AML-193 (cell line): ENCODE measurements at regions not wholly inside any gene's neighbourhood (a gene's known extent, or its start where the extent isn't known, plus 50 kb on each side); places are given as distances from the start of the nearest gene placed in this dataset.
"Not testable (repeated sequence)": the region's sequence is repeated elsewhere in the genome, so short reads cannot be mapped to it uniquely, and the experiment has no call there.

Experiments
- DNase-seq, 2 experiments: peaks; one replicate each; lab custom pipeline; 2025; lab: John Stamatoyannopoulos, UW

DNA sequence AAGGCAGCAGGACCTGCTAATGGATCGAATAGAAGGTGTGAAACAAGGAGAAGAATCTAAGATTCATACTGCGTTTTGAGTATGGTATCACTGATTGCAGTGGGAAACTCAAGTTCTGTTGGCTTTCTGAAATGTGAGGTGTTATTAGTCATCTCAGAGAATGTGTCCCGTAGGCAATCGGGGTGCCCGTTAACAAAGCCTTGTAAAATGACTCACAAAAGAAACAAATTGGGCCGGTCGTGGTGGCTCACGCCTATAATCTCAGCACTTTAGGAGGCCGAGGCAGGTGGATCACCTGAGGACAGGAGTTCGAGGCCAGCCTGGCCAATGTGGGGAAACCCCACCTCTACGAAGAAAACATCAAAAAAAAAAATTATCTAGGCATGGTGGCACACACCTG lies 118.2 kb upstream of the C7orf33 start:
- no peak for DNase-seq

DNA sequence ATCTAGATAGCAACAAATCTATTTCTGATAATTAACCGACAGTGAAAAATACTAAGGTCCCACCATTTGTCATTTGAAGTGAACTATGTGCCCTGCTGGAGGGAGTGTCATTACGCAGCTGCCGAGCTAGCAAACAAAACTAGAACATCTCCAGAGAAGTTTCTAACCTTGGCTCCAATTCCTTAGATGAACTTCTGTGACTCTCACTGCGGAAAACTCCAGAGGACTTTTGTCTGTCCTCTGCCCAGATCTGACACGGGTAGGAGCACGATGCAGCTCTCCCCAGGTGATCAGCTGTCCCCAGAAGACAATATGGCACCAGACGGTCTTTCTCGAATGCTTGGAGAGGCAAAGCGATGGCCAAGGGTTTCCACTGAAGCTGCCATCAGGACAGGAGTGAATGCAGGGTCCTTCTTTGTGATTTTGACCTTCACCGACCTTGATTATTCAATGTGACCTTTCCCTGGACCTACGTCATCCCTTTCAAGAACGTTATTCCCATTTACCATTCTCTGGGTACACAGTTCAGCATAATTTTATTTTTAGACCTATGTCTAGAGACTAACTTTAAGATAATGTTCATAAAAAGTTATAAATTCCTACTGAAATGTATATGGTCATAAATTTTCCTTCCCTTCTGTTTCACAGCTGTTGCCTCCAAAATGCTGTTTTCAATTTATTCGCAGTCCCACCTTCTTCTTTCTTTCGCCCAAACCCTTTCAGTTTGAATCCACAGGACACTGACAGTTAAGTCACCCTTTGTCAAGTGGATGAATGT lies 116.7 kb upstream of the C7orf33 start:
- DNase-seq: no peak

DNA sequence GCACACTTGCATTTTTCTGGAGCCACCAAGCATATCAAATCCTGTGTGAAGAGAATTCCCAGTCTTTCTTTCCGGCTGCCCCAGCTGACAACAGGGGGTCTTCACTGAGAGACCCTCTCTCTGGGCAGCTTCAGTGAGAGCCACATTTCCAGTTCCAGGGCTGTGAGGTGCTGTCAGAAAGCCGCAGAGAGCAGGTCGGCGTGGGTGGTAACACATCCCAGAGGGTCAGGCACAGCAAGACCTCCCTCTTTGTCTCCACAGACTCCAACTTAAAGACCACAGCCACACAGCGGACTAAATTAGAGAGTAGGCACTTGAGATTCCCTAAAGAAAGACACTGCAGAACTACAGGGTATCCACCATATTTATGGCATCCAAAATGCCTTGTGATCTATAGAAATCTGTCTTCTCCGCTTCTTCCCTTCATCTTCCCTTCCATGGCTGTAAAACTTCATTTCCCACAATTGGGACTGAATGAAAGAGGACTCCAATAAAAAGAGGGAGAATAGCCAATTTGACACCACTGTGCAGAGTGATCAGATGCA lies 116.0 kb upstream of the C7orf33 start:
- DNase-seq: no peak

DNA sequence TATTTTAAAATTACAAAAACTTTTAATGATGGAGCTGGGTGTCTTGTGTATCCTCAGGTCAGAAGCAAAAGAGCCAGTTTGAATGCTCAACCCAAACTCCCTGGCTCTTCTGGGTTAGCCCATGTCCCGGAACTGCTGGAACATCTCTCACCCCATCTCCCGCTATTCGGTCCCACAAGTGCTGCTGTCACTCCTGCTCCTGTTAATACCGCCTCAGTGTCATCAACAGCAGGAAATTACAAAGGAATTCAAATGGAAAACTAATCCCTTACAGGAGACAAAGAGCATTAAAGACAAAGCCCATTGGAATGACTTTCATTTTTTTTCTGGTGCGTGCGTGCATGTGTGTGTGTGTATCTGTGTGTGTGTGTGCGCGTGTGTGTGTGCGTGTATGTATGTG lies 112.0 kb upstream of the C7orf33 start:
- no peak for DNase-seq

DNA sequence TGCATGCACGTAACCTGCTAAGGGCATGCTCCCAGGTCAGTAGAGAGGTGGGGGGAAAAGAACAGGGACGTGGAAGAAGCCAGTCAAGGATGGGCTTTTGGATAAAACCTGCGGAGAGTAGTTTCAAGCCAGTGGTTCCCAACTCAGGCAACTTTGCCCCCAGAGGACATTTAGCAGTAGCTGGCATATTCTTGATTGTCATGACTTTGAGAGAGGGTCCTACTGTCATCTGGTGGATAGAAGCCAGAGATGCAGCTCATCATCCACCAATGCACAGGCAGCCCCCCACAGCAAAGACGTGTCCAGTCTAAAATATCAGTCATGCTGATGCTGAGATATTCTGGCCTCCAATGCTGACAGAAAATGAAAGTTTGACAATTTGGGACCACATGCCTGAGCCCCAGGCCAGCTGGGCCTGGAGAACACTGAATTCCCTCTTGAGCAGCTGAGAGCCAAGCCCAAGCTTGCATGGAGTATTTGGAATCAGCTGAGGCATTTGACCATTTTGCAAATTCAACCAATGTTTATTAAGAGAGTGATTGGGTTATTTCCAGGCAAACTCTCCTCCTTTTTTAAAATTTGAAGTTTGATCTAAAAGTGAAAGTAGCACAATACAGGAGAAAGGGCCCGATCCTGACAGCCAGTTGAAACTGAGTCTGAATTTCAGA lies 110.0 kb upstream of the C7orf33 start:
- DNase-seq: no peak

DNA sequence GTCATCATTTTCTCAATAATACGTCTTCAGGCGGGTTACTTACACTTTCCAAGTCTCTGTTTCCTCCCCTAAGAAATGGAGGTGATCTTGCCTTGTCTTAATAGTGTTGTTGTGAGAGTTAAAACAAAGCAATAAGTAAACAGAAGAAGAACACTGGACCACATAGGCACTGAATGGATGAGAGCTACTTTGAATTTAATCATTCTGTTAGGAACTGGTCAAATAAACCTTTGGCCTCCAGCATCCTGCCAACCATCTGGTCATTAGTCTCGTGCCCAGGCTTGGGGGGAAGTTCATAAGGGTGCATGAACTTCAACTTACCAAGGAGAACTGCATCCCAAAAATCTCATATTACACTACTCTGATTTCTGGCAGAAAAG lies 109.4 kb upstream of the C7orf33 start:
- no peak for DNase-seq

DNA sequence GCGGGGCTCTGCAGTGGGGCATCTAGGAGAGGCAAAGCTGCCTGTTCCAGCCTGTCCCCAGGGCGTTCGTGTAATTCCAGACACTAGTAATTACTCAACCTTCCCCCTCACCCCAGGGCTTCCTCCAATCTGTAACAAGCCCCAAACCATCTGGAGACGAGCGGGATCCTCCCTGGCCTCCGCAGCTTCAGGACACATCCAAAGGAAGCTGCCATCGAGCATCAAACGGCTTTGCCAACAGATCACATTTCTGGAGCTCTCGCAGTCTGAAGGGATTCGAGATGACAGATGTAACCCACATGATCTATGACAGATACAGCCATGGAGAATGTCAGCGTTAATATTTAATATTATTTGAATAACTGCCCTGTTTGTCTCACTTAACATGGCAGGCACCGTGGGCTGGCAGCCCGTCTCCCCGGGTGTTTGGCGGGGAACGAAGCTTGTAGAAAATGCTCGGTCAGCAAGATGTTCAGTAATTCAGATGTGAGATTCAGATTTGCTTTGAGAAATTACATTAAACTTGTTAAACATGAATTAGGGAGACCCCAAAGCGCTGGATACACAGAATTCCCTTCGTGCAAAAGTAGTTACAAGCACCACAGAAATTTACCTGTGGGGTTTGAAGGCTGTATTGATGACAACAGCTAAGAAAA lies 108.5 kb upstream of the C7orf33 start:
- DNase-seq: no peak

DNA sequence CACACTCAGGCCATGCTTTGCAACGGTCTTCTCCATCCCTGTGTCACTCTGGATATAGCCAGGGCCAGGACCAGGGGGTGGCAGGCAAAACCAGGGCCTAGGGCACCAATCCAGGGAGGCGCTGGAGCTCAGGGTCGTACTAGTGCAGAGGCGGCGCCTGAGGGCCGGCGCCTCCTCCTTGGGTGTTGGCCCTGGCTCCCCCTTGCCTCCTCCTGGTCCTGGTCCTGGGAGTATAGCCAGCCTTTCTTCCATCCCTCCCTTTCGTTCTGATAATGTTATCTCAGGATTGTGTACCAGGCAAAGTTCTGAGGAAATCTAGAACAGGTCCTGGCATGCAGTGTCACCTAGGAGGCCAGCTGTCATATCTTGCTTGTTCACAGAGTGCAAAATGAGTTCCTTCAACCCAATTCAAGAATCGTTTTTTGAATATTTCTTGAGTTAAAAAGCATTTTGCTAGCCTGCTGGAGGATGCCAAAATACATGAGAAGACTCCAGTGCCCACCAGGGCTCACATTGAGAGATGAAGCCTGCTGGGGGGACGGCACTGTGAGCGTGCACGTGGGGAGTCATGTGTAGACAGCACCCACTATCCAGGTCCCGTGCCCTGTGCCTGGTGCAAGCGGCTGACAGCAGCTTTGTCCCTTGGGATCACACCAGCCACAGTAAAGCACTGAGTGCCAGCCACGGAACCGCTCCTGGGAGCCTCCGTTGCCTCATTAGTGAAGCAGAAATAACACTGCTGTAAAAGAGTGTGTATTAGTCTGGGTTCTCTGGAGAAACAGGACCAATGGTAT lies 106.9 kb upstream of the C7orf33 start:
- DNase-seq: no peak

DNA sequence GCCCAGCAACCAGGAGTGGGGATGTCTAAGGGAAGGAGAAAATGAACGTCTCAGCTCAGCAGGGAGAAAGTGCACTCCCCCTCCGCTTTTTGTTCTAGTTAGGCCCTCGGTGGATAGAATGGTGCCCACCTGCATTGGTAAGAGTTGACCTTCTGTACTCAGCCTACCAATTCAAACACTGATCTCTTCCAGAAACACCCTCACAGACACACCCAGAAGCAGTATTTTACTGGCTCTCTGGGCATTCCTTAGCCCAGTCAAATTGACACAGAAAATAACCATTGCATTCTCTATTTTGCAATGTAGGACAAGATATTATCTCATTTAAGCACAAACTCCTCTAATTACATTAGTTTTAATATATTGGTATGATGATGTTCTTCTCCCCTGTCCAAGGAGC lies 106.1 kb upstream of the C7orf33 start:
- no peak for DNase-seq

DNA sequence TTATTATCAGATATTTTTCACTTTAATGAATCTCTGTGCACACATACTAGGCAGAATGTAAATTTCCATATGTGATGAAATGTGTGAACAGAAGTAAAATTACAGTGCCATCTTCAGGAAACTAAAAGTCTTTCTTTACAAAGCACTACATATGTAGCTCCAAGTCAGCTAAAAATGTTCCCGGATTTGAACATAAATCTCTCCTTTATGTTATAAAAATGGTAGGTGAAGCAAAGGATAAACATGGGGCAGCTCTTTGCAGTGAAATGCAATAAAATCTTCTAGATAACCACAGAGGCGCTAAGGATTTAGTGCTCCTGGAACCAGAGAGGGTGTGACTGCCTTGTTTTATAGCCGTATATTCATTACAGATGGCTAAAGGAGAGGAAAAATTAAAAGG lies 104.9 kb upstream of the C7orf33 start:
- no peak for DNase-seq

DNA sequence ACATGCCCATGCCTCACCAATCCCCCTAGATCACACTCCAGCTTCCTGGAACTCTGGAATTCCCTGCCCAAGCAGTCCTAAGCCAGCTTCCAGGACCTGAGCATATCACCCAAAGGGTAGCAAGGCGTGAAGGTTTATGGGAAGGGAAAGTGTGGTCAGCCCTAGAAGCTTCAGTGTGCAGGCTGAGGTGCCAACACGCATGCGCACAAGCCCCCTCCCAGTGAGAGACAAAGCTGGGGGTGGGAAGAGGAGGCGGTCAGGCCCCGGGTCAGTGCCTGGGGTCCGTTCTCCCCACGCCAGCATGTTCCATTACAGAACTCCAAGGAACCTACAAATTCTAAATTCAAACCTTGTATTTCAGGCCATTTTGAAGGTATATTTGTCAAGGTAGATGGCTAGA lies 103.6 kb upstream of the C7orf33 start:
- DNase-seq: no peak

DNA sequence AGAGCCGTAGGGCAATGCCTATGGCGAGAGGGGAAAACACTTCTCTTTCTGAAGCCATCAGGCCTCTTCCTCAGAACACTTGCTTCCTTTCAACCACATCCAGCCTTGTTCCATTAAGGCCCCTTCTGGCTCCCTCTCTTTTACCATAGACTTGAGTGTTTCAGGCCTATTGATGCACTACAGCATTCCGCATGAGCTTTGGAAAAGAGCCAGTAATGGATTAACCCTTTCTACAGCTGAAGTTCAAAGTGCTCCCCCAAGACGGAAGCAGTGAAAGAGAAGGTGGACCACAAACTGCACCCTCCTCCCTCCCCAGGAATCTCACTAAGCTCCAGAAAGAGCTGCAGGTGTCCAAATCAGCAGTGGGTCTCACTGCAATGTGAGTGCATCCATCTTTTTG lies 102.7 kb upstream of the C7orf33 start:
- DNase-seq: no peak

DNA sequence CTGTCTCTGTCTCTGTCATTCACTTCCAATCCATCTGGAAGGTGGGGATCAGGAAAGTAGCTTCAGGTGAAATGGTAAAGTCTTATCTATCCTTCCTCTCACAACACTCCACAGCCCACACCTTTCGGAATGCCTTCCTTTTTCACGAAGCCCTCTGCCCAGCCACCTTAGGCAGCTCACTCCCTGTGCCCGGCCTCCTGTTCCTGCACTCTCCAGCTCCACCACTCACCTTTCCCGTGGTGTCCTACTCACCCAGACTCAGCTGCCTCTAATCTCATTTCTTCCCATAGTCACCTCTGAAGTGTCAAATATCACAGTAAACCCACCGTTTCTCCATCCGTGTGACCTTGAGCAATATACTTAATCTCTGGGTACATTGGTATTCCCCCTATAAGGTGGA lies 100.9 kb upstream of the C7orf33 start:
- DNase-seq: no peak

DNA sequence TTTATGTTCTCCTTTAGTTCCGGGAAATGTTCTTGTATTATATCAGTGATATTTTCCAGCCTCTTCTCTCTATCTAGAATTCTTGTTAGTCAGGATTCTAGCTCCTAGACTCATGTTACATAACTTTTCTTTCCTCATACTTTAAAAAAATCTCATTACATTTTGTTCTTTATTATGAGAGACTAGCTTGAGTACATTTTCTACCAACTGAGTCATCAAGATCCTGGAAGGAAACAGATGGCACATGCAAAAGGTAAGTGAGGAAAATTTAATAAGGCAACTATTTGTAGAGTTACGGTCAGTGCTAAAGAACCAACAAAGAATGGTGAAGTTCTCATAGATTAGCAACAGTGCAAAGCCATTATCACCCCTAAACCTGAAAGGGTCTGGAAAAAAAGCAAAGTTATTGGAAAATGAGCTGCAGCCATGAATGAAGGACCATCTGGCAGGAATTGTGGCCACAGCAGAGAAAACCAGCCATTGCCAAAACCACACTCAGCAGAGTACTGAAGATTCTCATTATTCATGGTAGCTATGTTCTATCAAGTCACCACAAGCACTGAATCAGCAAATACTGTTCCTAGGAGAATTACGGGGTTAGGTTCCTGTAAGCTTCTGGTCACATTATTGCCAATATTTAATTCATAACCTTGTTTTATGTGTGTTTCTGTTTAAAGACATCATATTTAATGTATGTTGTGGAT lies 98.3 kb upstream of the C7orf33 start:
- DNase-seq: no peak

DNA sequence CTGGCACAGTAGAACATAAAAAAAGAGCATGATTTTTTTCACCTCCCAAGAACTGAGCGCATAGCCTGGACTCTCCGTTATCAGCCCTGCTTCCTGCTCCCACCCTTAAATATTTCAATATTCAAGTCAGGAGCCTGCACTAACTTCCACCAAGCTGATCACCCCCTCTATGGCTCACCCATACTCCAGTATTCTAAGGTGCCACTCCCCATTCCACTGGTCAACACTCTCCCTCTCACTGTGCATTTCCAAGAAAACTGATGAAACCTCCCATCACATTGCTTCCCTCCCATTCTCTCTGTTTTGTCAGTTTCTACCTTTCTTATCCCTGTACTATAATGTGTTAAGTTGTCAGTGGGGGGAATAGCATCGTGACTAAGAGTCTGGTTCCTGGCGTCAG lies 95.0 kb upstream of the C7orf33 start:
- no peak for DNase-seq

DNA sequence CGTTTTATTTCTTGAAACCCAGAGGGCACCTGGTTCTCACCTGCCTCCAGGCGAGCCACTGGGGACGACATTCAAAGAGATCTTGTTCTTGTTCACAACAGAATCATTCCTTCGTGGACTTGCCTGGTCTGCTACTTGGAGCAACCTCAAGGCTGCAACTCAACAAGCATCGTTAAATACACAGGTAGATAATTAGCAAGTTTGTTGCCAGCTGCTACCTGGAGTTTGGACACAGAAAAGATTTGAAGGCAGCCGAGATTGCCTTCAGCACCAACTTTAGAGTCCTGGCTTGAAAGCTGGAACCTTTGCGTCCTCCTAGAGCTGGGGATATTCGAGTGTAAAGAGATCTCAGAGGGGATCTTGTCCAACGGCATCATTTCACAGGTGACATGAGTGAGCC lies 89.6 kb upstream of the C7orf33 start:
- DNase-seq: no peak

DNA sequence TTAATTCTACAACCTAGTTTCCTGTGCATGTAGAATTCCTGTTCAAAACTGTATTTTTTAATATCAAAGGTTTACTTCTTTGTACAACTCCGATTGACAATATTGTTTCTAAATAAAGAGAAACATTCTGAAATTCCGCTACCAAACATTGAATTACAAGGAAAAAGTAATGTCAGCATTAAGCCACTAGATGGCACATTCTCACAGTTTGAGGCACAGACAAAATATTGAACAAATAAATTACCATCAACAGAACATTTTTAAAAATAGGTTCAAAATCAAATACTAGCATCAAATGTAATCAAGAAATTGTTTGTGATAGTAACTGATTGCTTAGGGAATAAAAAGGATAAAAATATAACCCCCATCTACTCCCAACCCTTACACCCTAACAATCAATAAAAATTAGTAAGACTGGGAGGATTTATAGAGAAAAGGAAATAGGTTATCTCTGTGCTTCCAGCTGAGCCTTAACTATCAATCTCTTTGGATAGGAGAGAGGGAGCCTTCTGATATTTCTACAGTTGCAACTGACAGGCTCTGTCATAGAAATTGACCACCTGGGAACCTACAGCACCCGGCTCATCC lies 86.6 kb upstream of the C7orf33 start:
- DNase-seq: peak; percentile 9 to 34

DNA sequence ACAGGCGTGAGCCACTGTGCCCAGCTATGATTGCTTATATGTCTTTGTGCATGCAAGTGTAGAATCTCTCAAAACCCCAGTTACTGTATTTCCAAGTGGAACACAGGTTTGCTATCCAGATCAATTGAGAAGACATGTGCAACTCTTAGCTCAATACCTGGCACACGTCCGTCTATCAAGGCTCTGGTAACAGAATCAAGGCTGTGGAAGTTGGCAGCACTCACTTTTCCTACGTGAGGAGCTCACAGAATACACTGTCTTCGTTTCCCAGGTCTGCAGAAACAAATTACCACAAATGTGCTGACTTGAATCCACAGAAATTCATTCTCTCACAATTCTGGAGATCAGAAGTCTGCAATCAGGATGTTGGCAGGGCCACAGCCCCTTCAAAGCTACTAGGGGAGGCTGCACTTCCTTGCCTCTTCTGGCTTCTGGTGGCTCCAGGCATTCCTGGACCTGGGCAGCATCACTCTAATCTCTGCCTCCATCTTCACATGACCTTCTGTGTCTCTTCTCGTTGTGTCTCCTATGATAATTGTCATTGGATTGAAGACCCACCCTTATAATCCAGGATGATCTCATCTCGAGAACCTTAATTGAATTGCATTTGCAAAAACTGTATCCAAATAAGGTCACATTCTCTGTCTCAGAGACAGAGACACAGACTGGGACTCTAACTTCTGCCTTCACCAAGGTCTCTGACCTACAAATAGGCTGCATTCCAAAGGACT lies 84.8 kb upstream of the C7orf33 start:
- no peak for DNase-seq

DNA sequence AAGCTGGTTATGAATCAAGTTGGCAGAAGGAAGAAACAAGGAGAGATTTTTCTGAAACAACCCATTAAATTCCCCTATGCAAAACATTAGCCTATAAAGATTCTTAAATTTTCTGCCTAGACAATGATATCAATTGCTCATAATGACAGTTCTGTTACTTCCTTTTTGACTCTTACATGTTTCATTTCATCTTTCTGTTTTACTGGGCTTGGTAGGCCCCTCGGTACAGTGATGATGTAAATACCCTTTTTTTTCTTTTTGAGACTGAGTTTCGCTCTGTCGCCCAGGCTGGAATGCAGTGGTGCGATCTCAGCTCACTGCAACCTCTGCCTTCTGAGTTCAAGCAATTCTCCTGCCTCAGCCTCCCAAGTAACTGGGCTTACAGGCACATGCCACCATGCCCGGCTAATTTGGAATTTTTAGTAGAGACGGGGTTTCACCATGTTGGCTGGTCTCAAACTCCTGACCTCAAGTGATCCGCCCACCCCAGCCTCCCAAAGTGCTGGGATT lies 83.4 kb upstream of the C7orf33 start:
- DNase-seq: not testable (repeated sequence)

DNA sequence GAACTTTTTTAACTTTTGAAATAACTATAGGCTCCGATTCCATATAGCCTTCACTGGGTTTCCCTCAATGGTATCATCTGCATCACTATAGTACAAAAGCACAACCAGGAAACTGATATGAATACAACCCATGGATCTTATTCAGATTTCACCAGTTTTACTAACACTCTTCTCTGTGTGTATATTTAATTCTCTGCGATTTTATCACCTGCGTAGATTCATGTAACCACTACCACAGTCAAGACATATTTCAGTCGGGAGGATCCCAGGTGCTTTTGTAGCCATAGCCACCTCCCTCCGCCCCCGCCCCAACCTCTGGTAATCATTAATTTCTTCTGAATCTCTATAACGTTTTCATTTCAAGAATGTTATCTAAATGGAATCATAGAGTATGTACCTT lies 82.8 kb upstream of the C7orf33 start:
- no peak for DNase-seq
